ENCODE measurements at regions not wholly inside any gene's neighbourhood (a gene's known extent, or its start where the extent isn't known, plus 50 kb on each side); places are given as distances from the start of the nearest gene placed in this dataset.

GRCh38 chr12:66829660-66830325, 150.9 kb upstream of the GRIP1 start:
- Histone ChIP-seq H4K20me1 (ENCODE audit: insufficient read depth) (no peaks in the 10 kb centered on the region), H3F3A (ENCODE audit: insufficient read depth, low read length, poor library complexity, severe bottlenecking) (no peaks in the 10 kb centered on the region), H3K9me3 (ENCODE audit: low read length) (no peaks in the 10 kb centered on the region), H3K4me3 (ENCODE audit: low read length) (no peak overlapping the region), H2AFZ (ENCODE audit: low read depth, low read length) (no peak overlapping the region), H3K27ac (ENCODE audit: low read length) (no peak overlapping the region), H3K79me2 (replicated peaks; ENCODE audit: insufficient read depth, low read length) (peaks cover 6% of the 10 kb centered on the region), H3K27me3 (ENCODE audit: insufficient read depth, low read depth, low read length) (no peaks in the 10 kb centered on the region), H3K9ac (ENCODE audit: low read length) (no peak overlapping the region), H3K36me3 (ENCODE audit: insufficient read depth, low read length) (no peaks in the 10 kb centered on the region), H3K4me2 (ENCODE audit: low read length) (no peak overlapping the region), H3K9me2 (ENCODE audit: insufficient read depth, low read length) (no peaks in the 10 kb centered on the region)
- TF ChIP-seq REST (IDR thresholded peaks at IDR 0.05; ENCODE audit: borderline replicate concordance), result no peak
- no peak for TF ChIP-seq EZH2 (IDR thresholded peaks at IDR 0.05; ENCODE audit: borderline replicate concordance, insufficient read depth, low read length, poor library complexity, severe bottlenecking)
- no peak for TF ChIP-seq EP300 (conservative IDR thresholded peaks at IDR 0.05; ENCODE audit: poor library complexity, severe bottlenecking)
- TF ChIP-seq MXI1 (conservative IDR thresholded peaks at IDR 0.05; ENCODE audit: poor library complexity, severe bottlenecking), result no peak
- TF ChIP-seq CTCF (IDR thresholded peaks at IDR 0.05; ENCODE audit: poor library complexity, severe bottlenecking), result no peak
- TF ChIP-seq TAF1 (IDR thresholded peaks at IDR 0.05; ENCODE audit: low read depth), result no peak
- TF ChIP-seq RAD21 (conservative IDR thresholded peaks at IDR 0.05), result no peak
- no peak for TF ChIP-seq POLR2AphosphoS5 (IDR thresholded peaks at IDR 0.05)

GRCh38 chr12:66831495-66831894, 152.6 kb upstream of the GRIP1 start:
- no peaks in the 10 kb centered on the region for H3K9me3 ChIP-seq (ENCODE audit: low read length)
- no peaks in the 10 kb centered on the region for H3K79me2 ChIP-seq (replicated peaks; ENCODE audit: insufficient read depth, low read length)
- no peaks in the 10 kb centered on the region for H3K27me3 ChIP-seq (ENCODE audit: insufficient read depth, low read depth, low read length)
- no peak overlapping the region for H3K4me2 ChIP-seq (ENCODE audit: low read length)
- no peaks in the 10 kb centered on the region for H3F3A ChIP-seq (ENCODE audit: insufficient read depth, low read length, poor library complexity, severe bottlenecking)
- no peak for TF ChIP-seq SMC3 (conservative IDR thresholded peaks at IDR 0.05; ENCODE audit: poor library complexity)
- no peak for TF ChIP-seq EZH2 (IDR thresholded peaks at IDR 0.05; ENCODE audit: borderline replicate concordance, insufficient read depth, low read length, poor library complexity, severe bottlenecking)
- no peak for TF ChIP-seq RAD21 (conservative IDR thresholded peaks at IDR 0.05)
- no peak for TF ChIP-seq MXI1 (conservative IDR thresholded peaks at IDR 0.05; ENCODE audit: poor library complexity, severe bottlenecking)
- TF ChIP-seq TAF1 (IDR thresholded peaks at IDR 0.05; ENCODE audit: low read depth), result no peak
- TF ChIP-seq REST (IDR thresholded peaks at IDR 0.05; ENCODE audit: borderline replicate concordance), result no peak
- H3K9ac ChIP-seq (ENCODE audit: low read length), result no peak overlapping the region
- H3K27ac ChIP-seq (ENCODE audit: low read length), result no peak overlapping the region
- H3K36me3 ChIP-seq (ENCODE audit: insufficient read depth, low read length), result no peaks in the 10 kb centered on the region
- no peak overlapping the region for H3K4me3 ChIP-seq (ENCODE audit: low read length)
- no peak overlapping the region for H2AFZ ChIP-seq (ENCODE audit: low read depth, low read length)
- H4K20me1 ChIP-seq (ENCODE audit: insufficient read depth), result no peaks in the 10 kb centered on the region
- H3K9me2 ChIP-seq (ENCODE audit: insufficient read depth, low read length), result no peaks in the 10 kb centered on the region
